SJCRH30 (cell line): ENCODE measurements at regions not wholly inside any gene's neighbourhood (a gene's known extent, or its start where the extent isn't known, plus 50 kb on each side); places are given as distances from the start of the nearest gene placed in this dataset.

ENCODE experiments used
- DNase-seq, 2 experiments: peaks; one replicate each; pipeline ENCODE4 v3.0.0-alpha.2; 2015 to 2020
- H3K27ac ChIP-seq: fragments of 250-450 bp; sonication (Bioruptor Pico); 2 replicates; pipeline ENCODE4 v1.5.1; 2020; ENCODE audit warnings: mild to moderate bottlenecking, moderate library complexity
- H3K27me3 ChIP-seq: fragments of 250-450 bp; sonication (Bioruptor Pico); 2 replicates; pipeline ENCODE4 v1.5.1; 2020; ENCODE audit warnings: mild to moderate bottlenecking, moderate library complexity
- H3K36me3 ChIP-seq: fragments of 250-450 bp; sonication (Bioruptor Pico); 2 replicates; pipeline ENCODE4 v1.5.1; 2020; ENCODE audit warnings: mild to moderate bottlenecking, moderate library complexity
- H3K4me1 ChIP-seq: fragments of 250-450 bp; sonication (Bioruptor Pico); 2 replicates; pipeline ENCODE4 v1.5.1; 2020; ENCODE audit warnings: mild to moderate bottlenecking, moderate library complexity
- H3K4me3 ChIP-seq: fragments of 250-450 bp; sonication (Bioruptor Pico); 2 replicates; pipeline ENCODE4 v1.5.1; 2020; ENCODE audit warnings: mild to moderate bottlenecking, moderate library complexity
- H3K9me3 ChIP-seq: fragments of 250-450 bp; sonication (Bioruptor Pico); replicated peaks from 2 replicates; pipeline ENCODE4 v1.5.1; 2020; ENCODE audit warnings: mild to moderate bottlenecking, moderate library complexity

- Histone ChIP-seq H3K9me3 (no peaks in the 10 kb centered on the region), H3K4me1 (no peaks in the 10 kb centered on the region), H3K4me3 (no peak overlapping the region), H3K27ac (no peak overlapping the region), H3K36me3 (no peaks in the 10 kb centered on the region), H3K27me3 (no peaks in the 10 kb centered on the region)
- DNase-seq, result peak in 1 of 2 experiments; percentile 13
These were observed 227.7 kb downstream of the C4orf33 start for GRCh38 chr4:129323658-129324057.

- Histone ChIP-seq H3K4me3 (no peak overlapping the region), H3K36me3 (no peaks in the 10 kb centered on the region), H3K27me3 (no peaks in the 10 kb centered on the region), H3K9me3 (no peaks in the 10 kb centered on the region), H3K4me1 (no peaks in the 10 kb centered on the region), H3K27ac (no peak overlapping the region)
- no peak for DNase-seq
These were observed 230.9 kb downstream of the C4orf33 start for GRCh38 chr4:129326571-129327460.

GRCh38 chr4:129327637-129328036 lies 231.7 kb downstream of the C4orf33 start:
- no peak for DNase-seq
- H3K36me3 ChIP-seq, result no peaks in the 10 kb centered on the region
- no peak overlapping the region for H3K27ac ChIP-seq
- H3K9me3 ChIP-seq, result no peaks in the 10 kb centered on the region
- H3K4me3 ChIP-seq, result no peak overlapping the region
- H3K27me3 ChIP-seq, result no peaks in the 10 kb centered on the region
- no peaks in the 10 kb centered on the region for H3K4me1 ChIP-seq

DNA sequence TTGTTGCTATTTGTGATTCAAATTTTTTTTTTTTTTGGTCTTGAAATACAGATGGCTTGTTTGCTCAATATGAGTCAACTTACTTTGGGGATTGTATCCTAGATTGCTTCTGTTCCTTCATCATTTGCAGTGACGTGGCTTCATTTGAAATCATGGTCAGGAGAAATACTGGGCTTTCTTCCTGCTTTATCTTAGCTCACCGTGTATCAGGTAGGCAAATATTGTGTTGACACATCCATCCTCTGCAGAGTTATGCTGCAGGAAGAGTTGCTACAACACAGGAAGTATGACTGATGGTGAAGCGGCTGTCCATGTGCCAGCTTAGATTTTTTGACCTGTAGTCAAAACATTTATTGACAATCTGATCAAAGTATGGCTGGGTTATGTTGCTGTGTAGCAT lies 232.2 kb downstream of the C4orf33 start:
- H3K4me1 ChIP-seq, result no peaks in the 10 kb centered on the region
- H3K36me3 ChIP-seq, result no peaks in the 10 kb centered on the region
- H3K27me3 ChIP-seq, result no peaks in the 10 kb centered on the region
- no peaks in the 10 kb centered on the region for H3K9me3 ChIP-seq
- no peak overlapping the region for H3K4me3 ChIP-seq
- H3K27ac ChIP-seq, result no peak overlapping the region
- no peak for DNase-seq

DNA sequence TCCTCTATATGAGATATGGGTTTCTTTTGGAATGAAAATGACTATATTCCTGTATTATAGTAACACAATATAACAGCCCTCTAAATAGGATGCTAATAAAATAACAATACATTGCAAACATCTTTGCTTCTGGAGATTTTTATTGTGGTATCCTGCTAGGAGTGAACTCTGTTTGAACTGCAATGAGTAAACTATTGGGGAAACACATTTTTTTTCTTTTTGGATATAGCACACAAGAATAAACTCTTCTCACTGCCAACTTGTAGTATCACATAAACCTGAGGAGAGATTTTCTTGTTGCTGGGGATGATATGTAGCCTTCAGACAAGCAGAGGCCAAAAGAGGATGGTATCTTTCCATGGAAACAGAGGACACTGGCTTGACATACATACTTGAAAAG lies 238.2 kb downstream of the C4orf33 start:
- Histone ChIP-seq H3K4me1 (no peaks in the 10 kb centered on the region), H3K27ac (no peak overlapping the region), H3K27me3 (no peaks in the 10 kb centered on the region), H3K36me3 (no peaks in the 10 kb centered on the region), H3K9me3 (no peaks in the 10 kb centered on the region), H3K4me3 (no peak overlapping the region)
- DNase-seq, result no peak

DNA sequence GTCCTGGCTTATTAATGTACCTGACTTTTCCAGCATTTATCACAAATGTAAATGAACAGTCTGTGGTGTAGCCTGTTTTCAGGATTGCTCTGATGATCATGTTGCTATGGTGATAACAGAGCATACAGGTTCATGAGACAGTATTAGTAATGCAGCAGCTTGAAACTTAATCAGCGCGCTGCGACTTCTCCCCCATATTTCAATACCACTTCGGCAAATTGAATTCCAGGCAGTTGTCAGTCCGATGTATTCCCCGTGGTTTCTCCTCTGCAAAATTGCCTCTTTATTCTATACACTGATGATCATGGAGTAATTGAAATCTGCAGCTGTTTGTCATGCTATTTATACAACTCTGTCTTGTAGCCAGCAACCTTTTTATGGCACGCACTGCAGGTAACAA lies 239.3 kb downstream of the C4orf33 start:
- H3K9me3 ChIP-seq, result no peaks in the 10 kb centered on the region
- H3K27me3 ChIP-seq, result no peaks in the 10 kb centered on the region
- no peak overlapping the region for H3K27ac ChIP-seq
- no peak overlapping the region for H3K4me3 ChIP-seq
- no peaks in the 10 kb centered on the region for H3K36me3 ChIP-seq
- peak; percentile 12 to 35 for DNase-seq
- H3K4me1 ChIP-seq, result no peaks in the 10 kb centered on the region

DNA sequence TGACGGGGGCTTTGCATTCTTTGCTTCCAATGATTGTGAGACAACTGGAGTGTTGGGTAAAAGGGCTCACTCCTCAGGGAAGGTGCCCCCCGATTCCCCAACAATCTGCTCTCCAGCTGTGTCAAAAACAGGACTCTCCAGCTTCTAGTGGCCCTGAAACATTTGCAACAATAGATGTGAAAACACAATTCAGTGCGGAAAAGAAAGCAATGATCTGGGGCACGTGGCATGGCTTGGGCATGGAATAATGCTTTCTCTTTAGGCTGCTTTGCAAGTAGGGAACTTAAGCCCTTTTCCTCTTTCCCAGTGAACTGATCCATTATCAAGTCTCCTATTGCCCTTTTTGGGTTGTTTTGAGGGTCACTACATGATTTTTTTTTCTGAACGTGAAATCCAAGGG lies 239.9 kb downstream of the C4orf33 start:
- H3K9me3 ChIP-seq, result no peaks in the 10 kb centered on the region
- DNase-seq, result peak in 1 of 2 experiments; percentile 4
- H3K36me3 ChIP-seq, result no peaks in the 10 kb centered on the region
- H3K4me3 ChIP-seq, result no peak overlapping the region
- no peaks in the 10 kb centered on the region for H3K4me1 ChIP-seq
- H3K27ac ChIP-seq, result no peak overlapping the region
- no peaks in the 10 kb centered on the region for H3K27me3 ChIP-seq

DNA sequence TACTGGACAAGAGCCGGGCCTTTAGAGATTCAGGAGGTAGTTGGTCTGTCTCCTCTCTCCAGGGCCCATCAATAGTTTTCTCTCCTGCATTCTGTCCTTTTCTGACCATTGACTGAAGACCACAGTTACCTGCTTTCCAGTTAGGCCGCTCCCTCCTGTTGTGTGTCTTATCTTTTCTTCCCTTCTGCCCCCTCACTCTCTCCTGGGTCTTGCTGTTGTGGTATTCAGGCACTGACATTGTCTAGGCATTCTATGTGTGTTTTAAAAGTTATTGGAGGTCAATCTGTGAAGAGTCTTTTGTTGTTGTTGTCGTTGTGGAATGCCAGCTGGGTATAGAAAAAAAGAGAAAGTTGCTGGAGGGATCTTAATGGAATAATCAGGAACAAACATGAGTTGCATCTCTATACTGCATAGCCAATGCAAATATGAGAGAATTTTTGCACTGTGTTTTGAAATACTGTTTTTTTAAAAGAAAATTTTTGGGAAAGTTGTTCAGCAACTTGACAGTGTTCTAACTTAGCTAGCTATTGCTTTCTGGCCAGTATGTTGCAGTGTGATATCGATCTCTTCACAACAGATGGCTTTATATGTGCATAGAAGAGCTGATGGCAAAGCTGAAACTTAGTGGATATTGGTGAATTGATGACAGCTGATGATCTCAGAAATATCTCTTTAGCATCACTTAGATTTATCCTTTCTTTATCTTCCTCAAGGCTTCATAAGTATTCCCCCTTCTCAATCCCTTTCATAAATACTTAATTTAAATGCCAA lies 240.7 kb downstream of the C4orf33 start:
- Histone ChIP-seq H3K27me3 (no peaks in the 10 kb centered on the region), H3K4me1 (no peaks in the 10 kb centered on the region), H3K36me3 (no peaks in the 10 kb centered on the region), H3K4me3 (no peak overlapping the region), H3K9me3 (no peaks in the 10 kb centered on the region), H3K27ac (no peak overlapping the region)
- no peak for DNase-seq

- Histone ChIP-seq H3K27ac (no peak overlapping the region), H3K36me3 (no peaks in the 10 kb centered on the region), H3K27me3 (no peaks in the 10 kb centered on the region), H3K4me3 (no peak overlapping the region), H3K4me1 (no peaks in the 10 kb centered on the region), H3K9me3 (no peaks in the 10 kb centered on the region)
- DNase-seq, result no peak
These were observed 241.3 kb downstream of the C4orf33 start for GRCh38 chr4:129337228-129337620.

- Histone ChIP-seq H3K4me1 (no peaks in the 10 kb centered on the region), H3K27ac (no peak overlapping the region), H3K4me3 (no peak overlapping the region), H3K9me3 (no peaks in the 10 kb centered on the region), H3K27me3 (no peaks in the 10 kb centered on the region), H3K36me3 (no peaks in the 10 kb centered on the region)
- no peak for DNase-seq
These were observed 247.0 kb downstream of the C4orf33 start for GRCh38 chr4:129342819-129343408.

DNA sequence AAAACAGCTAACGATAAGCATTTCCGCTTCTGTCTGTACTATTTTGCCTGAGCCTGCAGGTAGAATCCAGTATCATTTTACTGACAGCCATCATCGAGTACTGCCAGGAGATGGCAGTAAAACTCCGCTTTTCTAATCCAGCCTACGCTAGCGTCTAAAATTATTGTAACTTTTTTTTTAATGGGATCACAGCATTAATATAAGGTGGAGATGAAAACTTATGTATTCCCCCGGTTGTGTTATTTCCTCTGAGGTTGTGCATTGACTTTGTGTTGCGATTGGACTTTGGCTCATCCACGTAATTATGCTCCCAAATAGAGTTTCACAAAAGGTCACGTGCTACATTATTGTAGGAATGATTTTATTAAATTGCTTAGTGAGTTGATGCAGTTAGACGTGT lies 248.1 kb downstream of the C4orf33 start:
- H3K36me3 ChIP-seq, result no peaks in the 10 kb centered on the region
- H3K4me3 ChIP-seq, result no peak overlapping the region
- no peaks in the 10 kb centered on the region for H3K9me3 ChIP-seq
- H3K27ac ChIP-seq, result no peak overlapping the region
- no peaks in the 10 kb centered on the region for H3K4me1 ChIP-seq
- DNase-seq, result peak in 1 of 2 experiments; percentile 46
- no peaks in the 10 kb centered on the region for H3K27me3 ChIP-seq

- Histone ChIP-seq H3K27ac (no peak overlapping the region), H3K9me3 (no peaks in the 10 kb centered on the region), H3K27me3 (no peaks in the 10 kb centered on the region), H3K4me1 (no peaks in the 10 kb centered on the region), H3K4me3 (no peak overlapping the region), H3K36me3 (no peaks in the 10 kb centered on the region)
- DNase-seq, result no peak
These were observed 249.7 kb downstream of the C4orf33 start for GRCh38 chr4:129345609-129346008.

- no peak for DNase-seq
- Histone ChIP-seq H3K4me3 (no peak overlapping the region), H3K4me1 (no peaks in the 10 kb centered on the region), H3K27ac (no peak overlapping the region), H3K27me3 (no peaks in the 10 kb centered on the region), H3K9me3 (no peaks in the 10 kb centered on the region), H3K36me3 (no peaks in the 10 kb centered on the region)
These were observed 250.1 kb downstream of the C4orf33 start for GRCh38 chr4:129346036-129346435.

DNA sequence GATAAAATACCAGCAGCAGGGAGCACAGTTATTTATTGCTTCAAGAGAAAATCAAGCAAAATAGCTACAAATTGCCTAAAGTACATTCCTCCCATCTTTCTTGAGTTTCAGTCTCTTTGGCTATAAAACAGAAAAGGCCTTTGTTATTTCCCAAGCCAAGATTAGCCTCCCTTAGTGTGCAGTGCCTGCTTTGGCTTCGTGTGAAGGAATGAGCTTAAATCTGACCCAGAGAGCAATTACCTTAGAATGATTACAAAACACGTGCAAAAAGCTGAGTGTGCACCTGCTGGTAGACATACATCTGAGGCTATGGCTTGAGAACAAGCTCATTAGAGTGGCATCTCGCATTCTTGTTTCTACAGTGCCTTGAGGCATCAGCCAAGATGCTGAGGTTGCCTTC lies 250.8 kb downstream of the C4orf33 start:
- H3K36me3 ChIP-seq, result no peaks in the 10 kb centered on the region
- H3K4me1 ChIP-seq, result no peaks in the 10 kb centered on the region
- no peaks in the 10 kb centered on the region for H3K9me3 ChIP-seq
- H3K27ac ChIP-seq, result no peak overlapping the region
- H3K4me3 ChIP-seq, result no peak overlapping the region
- H3K27me3 ChIP-seq, result no peaks in the 10 kb centered on the region
- no peak for DNase-seq
